Stimulated activated memory B cell treated with anti-CD40 and anti-IgM and Interleukin-4, amounts not matched to agents 10 μg/mL and 1 μg/mL and 100 μg/mL, for 72 hours (primary cell): ENCODE measurements at regions not wholly inside any gene's neighbourhood (a gene's known extent, or its start where the extent isn't known, plus 50 kb on each side); places are given as distances from the start of the nearest gene placed in this dataset.

Source experiments
- ATAC-seq: fragments of 150-1000 bp; cut with Tn5 transposase; 2 replicates; pipeline ENCODE4 v1.10.0; 2021
- H3K27ac Mint-ChIP-seq: one replicate; pipeline ENCODE4 v1.8.0; 2022; ENCODE audit warnings: mild to moderate bottlenecking, mixed read lengths
- H3K27me3 Mint-ChIP-seq: one replicate; pipeline ENCODE4 v1.8.0; 2022; ENCODE audit warnings: mixed read lengths
- H3K36me3 Mint-ChIP-seq: one replicate; pipeline ENCODE4 v1.8.0; 2022; ENCODE audit warnings: mixed read lengths
- H3K4me1 Mint-ChIP-seq: one replicate; pipeline ENCODE4 v1.8.0; 2022; ENCODE audit warnings: mixed read lengths
- H3K4me3 Mint-ChIP-seq: one replicate; pipeline ENCODE4 v1.8.0; 2022; ENCODE audit warnings: mild to moderate bottlenecking, moderate library complexity, mixed read lengths
- H3K9me3 Mint-ChIP-seq: one replicate; pipeline ENCODE4 v1.8.0; 2022; ENCODE audit warnings: mixed read lengths

GRCh38 chr4:10275696-10276095 lies 159.1 kb upstream of the WDR1 start:
- Mint-ChIP-seq H3K9me3 (no peaks in the 10 kb centered on the region), H3K4me3 (no peak overlapping the region), H3K27me3 (no peaks in the 10 kb centered on the region), H3K27ac (no peak overlapping the region), H3K36me3 (no peaks in the 10 kb centered on the region), H3K4me1 (no peaks in the 10 kb centered on the region)
- no peak for ATAC-seq

GRCh38 chr4:10273030-10273429 lies 156.4 kb upstream of the WDR1 start:
- Mint-ChIP-seq H3K27ac (no peak overlapping the region), H3K9me3 (no peaks in the 10 kb centered on the region), H3K36me3 (no peaks in the 10 kb centered on the region), H3K4me3 (no peak overlapping the region), H3K4me1 (no peaks in the 10 kb centered on the region), H3K27me3 (no peaks in the 10 kb centered on the region)
- ATAC-seq = no peak

GRCh38 chr4:10272511-10272910 lies 155.9 kb upstream of the WDR1 start:
- Mint-ChIP-seq H3K9me3 (no peaks in the 10 kb centered on the region), H3K36me3 (no peaks in the 10 kb centered on the region), H3K4me3 (no peak overlapping the region), H3K27ac (no peak overlapping the region), H3K4me1 (no peaks in the 10 kb centered on the region), H3K27me3 (no peaks in the 10 kb centered on the region)
- ATAC-seq = no peak

- Mint-ChIP-seq H3K4me3 (no peak overlapping the region), H3K4me1 (no peaks in the 10 kb centered on the region), H3K27ac (no peak overlapping the region), H3K36me3 (no peaks in the 10 kb centered on the region), H3K9me3 (no peaks in the 10 kb centered on the region), H3K27me3 (no peaks in the 10 kb centered on the region)
- no peak for ATAC-seq
Observed at GRCh38 chr4:10267066-10267465, 150.5 kb upstream of the WDR1 start.

GRCh38 chr4:10260777-10261176 lies 144.2 kb upstream of the WDR1 start:
- Mint-ChIP-seq H3K27me3 (peaks cover 1% of the 10 kb centered on the region), H3K27ac (no peak overlapping the region), H3K36me3 (no peaks in the 10 kb centered on the region), H3K9me3 (no peaks in the 10 kb centered on the region), H3K4me1 (no peaks in the 10 kb centered on the region), H3K4me3 (no peak overlapping the region)
- no peak for ATAC-seq

DNA sequence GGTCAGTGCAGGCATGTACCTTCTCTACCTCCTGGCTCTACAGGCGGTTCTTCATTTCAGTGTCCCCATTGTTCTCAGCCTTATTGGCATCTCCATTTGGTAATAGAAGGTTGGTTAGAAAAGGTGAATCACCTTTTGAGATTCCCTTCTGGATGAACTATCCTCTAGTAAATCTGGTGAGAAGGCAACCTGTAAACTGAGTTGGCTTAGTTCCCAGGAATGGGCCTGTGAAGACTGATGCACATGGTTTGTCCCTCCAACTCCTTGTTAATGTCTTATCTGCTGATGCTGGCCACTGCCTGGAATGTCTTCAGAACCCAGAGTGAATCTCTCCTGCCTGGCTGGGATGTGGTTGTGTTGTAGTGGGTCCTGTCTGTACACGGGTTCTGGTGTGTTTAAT lies 143.4 kb upstream of the WDR1 start:
- Mint-ChIP-seq H3K4me1 (no peaks in the 10 kb centered on the region), H3K27me3 (peaks cover 8% of the 10 kb centered on the region), H3K36me3 (no peaks in the 10 kb centered on the region), H3K27ac (no peak overlapping the region), H3K9me3 (no peaks in the 10 kb centered on the region), H3K4me3 (no peak overlapping the region)
- no peak for ATAC-seq

DNA sequence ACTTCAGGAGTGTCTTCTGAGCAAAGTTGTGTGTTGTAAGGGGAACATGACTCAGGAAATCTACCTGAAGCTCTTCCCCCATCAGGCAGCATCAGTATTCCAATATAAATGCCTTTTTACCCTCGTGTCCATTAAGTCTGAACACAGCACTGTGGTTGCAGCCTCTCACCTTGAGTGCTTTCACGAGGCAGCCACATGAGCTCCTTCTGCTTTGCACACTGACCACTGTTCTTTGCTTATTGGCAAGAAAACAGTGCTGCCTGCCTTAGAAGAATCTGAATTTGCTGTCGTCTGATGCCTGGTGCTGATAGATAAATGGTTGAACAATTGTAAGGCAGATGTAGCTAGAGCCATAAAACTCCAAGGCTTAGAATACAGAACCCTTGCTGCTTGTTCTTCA lies 139.6 kb upstream of the WDR1 start:
- peaks cover 16% of the 10 kb centered on the region for H3K27me3 Mint-ChIP-seq
- H3K4me1 Mint-ChIP-seq = no peaks in the 10 kb centered on the region
- ATAC-seq = no peak
- no peaks in the 10 kb centered on the region for H3K9me3 Mint-ChIP-seq
- no peak overlapping the region for H3K4me3 Mint-ChIP-seq
- no peaks in the 10 kb centered on the region for H3K36me3 Mint-ChIP-seq
- no peak overlapping the region for H3K27ac Mint-ChIP-seq

DNA sequence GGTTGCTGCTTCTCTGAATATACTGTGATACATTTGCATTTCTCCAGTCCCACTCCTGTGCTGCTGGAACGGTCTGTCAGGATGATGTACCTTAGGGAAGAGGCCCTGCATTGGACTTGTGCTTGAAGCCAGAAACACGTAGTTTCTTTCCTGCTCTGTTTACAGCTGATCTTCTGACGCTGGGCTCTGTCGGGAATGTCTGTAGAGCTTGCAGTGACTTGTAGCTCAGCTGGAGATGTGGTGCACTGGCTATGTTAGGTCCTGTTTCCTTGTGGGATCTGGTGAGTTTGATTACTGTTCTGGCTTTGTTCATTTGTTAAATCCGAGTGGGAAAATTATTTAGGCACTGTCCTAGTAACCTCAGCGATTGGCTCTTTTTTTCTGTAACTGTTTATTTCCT lies 137.2 kb upstream of the WDR1 start:
- Mint-ChIP-seq H3K4me3 (no peak overlapping the region), H3K36me3 (no peaks in the 10 kb centered on the region), H3K27ac (no peak overlapping the region), H3K9me3 (no peaks in the 10 kb centered on the region), H3K4me1 (no peaks in the 10 kb centered on the region), H3K27me3 (peaks cover 34% of the 10 kb centered on the region)
- ATAC-seq = no peak

DNA sequence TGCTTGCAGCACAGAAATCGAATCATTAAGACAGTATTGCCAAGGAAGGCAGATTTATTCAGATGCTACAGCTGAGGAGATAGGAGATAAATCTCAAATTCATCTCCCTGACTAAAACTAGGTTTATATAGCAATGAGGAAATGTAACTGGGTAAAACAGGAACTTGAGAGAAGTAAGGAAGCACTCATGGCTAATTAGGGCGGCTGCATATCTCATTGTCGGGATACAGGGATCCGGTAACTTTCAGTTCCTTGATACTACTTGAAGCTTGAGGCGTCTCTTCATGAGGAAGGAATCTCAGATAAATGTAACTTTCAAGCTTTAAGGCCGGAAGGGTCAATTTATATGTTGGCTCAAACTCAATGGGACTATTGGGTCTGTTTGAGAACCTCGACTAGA lies 129.2 kb upstream of the WDR1 start:
- no peak for ATAC-seq
- Mint-ChIP-seq H3K4me1 (no peaks in the 10 kb centered on the region), H3K36me3 (no peaks in the 10 kb centered on the region), H3K4me3 (no peak overlapping the region), H3K27me3 (peaks cover 36% of the 10 kb centered on the region), H3K9me3 (no peaks in the 10 kb centered on the region), H3K27ac (no peak overlapping the region)

- H3K27ac Mint-ChIP-seq = no peak overlapping the region
- H3K27me3 Mint-ChIP-seq = peaks cover 24% of the 10 kb centered on the region
- ATAC-seq = no peak
- H3K36me3 Mint-ChIP-seq = no peaks in the 10 kb centered on the region
- H3K9me3 Mint-ChIP-seq = no peaks in the 10 kb centered on the region
- no peak overlapping the region for H3K4me3 Mint-ChIP-seq
- H3K4me1 Mint-ChIP-seq = no peaks in the 10 kb centered on the region
Observed at GRCh38 chr4:10243856-10244255, 127.3 kb upstream of the WDR1 start.

GRCh38 chr4:10240691-10241090 lies 124.1 kb upstream of the WDR1 start:
- Mint-ChIP-seq H3K36me3 (no peaks in the 10 kb centered on the region), H3K4me1 (no peaks in the 10 kb centered on the region), H3K27ac (no peak overlapping the region), H3K27me3 (peaks cover 8% of the 10 kb centered on the region), H3K4me3 (no peak overlapping the region), H3K9me3 (no peaks in the 10 kb centered on the region)
- no peak for ATAC-seq

DNA sequence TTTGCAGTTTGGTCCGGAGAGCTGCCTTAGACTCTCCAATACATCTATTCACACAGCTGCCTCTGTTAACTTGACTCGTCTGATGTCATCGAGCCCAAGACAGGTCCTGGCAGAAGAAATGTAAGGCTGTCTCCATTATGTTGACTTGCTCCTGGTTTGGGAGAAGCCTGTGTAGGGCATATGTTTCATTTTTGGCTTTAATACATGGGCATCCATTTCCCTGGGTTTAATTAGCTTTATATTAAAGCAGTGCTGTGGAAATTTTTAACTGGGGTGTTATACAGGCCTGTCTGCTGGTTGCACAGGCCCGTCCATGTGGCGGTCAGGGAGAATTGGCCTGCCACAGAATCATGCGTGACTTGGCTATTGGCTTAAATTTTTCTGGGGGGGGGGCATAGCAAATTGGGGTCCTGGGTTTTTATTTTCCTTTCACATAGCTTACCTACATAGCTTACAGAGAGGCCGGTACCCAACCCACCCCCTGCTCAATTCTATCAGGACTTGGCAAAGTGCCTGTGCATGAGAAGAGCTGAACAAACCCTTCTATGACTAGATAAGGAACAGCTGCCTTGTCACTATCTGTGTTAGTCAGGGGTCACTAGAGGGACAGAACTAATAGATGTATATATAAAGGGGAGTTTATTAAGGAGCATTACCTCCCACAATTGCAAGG lies 123.5 kb upstream of the WDR1 start:
- Mint-ChIP-seq H3K4me1 (no peaks in the 10 kb centered on the region), H3K36me3 (no peaks in the 10 kb centered on the region), H3K9me3 (no peaks in the 10 kb centered on the region), H3K4me3 (no peak overlapping the region), H3K27me3 (peaks cover 4% of the 10 kb centered on the region), H3K27ac (no peak overlapping the region)
- ATAC-seq = no peak

DNA sequence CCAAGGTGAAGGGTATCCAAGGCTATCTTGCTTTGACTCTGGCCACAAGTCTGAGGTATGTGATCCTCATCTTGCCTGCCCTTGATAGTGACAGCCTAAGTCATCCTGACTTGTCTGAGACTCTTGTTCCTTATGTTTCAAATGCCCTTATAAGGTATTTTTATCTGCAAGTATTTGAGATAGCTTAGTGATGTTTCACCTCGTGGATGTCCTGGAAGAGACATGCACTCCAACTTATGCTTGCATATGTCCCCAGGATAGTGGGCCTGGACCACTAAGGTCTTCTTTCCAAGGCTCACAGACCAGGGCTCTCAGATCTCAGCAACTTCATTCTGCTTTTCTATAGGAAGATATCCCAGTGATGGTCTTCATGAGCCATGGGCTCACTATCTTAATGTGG lies 120.5 kb upstream of the WDR1 start:
- Mint-ChIP-seq H3K36me3 (no peaks in the 10 kb centered on the region), H3K27me3 (no peaks in the 10 kb centered on the region), H3K4me3 (no peak overlapping the region), H3K27ac (no peak overlapping the region), H3K9me3 (no peaks in the 10 kb centered on the region), H3K4me1 (no peaks in the 10 kb centered on the region)
- no peak for ATAC-seq

GRCh38 chr4:10232114-10232513 lies 115.5 kb upstream of the WDR1 start:
- no peaks in the 10 kb centered on the region for H3K4me1 Mint-ChIP-seq
- no peak for ATAC-seq
- H3K27me3 Mint-ChIP-seq = no peaks in the 10 kb centered on the region
- no peaks in the 10 kb centered on the region for H3K36me3 Mint-ChIP-seq
- H3K4me3 Mint-ChIP-seq = no peak overlapping the region
- no peak overlapping the region for H3K27ac Mint-ChIP-seq
- H3K9me3 Mint-ChIP-seq = no peaks in the 10 kb centered on the region

DNA sequence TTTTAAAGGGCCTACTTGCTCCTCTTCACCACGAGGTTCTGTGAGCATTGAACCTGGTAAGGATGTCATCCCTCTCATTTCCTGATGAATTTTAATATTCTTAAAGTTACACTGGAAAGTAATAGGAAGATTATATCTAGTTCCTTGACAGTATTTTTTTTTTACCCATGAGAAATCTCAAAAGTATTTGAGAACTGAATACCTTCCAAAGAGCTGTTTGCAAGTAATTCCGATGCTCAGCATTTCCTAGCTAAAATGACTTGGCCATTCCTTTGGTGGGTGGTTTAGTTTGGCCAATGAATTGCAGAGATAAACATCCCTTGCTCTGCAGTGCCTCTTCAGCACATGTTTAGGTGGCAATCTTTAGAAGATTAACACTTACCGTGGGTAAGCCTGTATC lies 110.2 kb upstream of the WDR1 start:
- H3K9me3 Mint-ChIP-seq = no peaks in the 10 kb centered on the region
- H3K4me1 Mint-ChIP-seq = no peaks in the 10 kb centered on the region
- no peak overlapping the region for H3K27ac Mint-ChIP-seq
- ATAC-seq = no peak
- no peaks in the 10 kb centered on the region for H3K27me3 Mint-ChIP-seq
- H3K36me3 Mint-ChIP-seq = no peaks in the 10 kb centered on the region
- no peak overlapping the region for H3K4me3 Mint-ChIP-seq

GRCh38 chr4:10225096-10225495 lies 108.5 kb upstream of the WDR1 start:
- Mint-ChIP-seq H3K27me3 (no peaks in the 10 kb centered on the region), H3K4me1 (no peaks in the 10 kb centered on the region), H3K36me3 (no peaks in the 10 kb centered on the region), H3K27ac (no peak overlapping the region), H3K4me3 (no peak overlapping the region), H3K9me3 (no peaks in the 10 kb centered on the region)
- ATAC-seq = no peak

- Mint-ChIP-seq H3K27ac (no peak overlapping the region), H3K4me3 (no peak overlapping the region), H3K4me1 (no peaks in the 10 kb centered on the region), H3K27me3 (no peaks in the 10 kb centered on the region), H3K36me3 (no peaks in the 10 kb centered on the region), H3K9me3 (no peaks in the 10 kb centered on the region)
- no peak for ATAC-seq
Observed at GRCh38 chr4:10223782-10224181, 107.2 kb upstream of the WDR1 start.
